Neural cell (in vitro differentiated cells): ENCODE measurements at regions not wholly inside any gene's neighbourhood (a gene's known extent, or its start where the extent isn't known, plus 50 kb on each side); places are given as distances from the start of the nearest gene placed in this dataset.

ENCODE experiments used
- H2AFZ ChIP-seq: fragments of 200-600, 300-800 bp; sonication (generic), shearing (Covaris generic); 2 replicates; pipeline ENCODE4 v1.6.0; 2014; ENCODE audit warnings: low read depth, mild to moderate bottlenecking, antibody characterized with exemption, low read length, moderate library complexity
- H3F3A ChIP-seq: fragments of 200-600 bp; shearing (Covaris generic); 2 replicates; pipeline ENCODE4 v1.6.1; 2016; ENCODE audit warnings: mild to moderate bottlenecking, moderate library complexity, mixed read lengths, antibody characterized with exemption, low read length; ENCODE audit not compliant: insufficient read depth, poor library complexity, severe bottlenecking
- H3K27ac ChIP-seq: fragments of 200-600, 300-800 bp; sonication (generic), shearing (Covaris generic); 2 replicates; pipeline ENCODE4 v1.5.1; 2014; ENCODE audit warnings: mild to moderate bottlenecking, low read length, moderate library complexity
- H3K27me3 ChIP-seq: fragments of 300-800, 200-600 bp; sonication (generic), shearing (Covaris generic); 2 replicates; pipeline ENCODE4 v1.6.0; 2014; ENCODE audit warnings: mild to moderate bottlenecking, low read depth, low read length, moderate library complexity; ENCODE audit not compliant: insufficient read depth
- H3K36me3 ChIP-seq: fragments of 300-800, 200-600 bp; sonication (generic), shearing (Covaris generic); 2 replicates; pipeline ENCODE4 v1.5.1; 2014; ENCODE audit warnings: mild to moderate bottlenecking, antibody characterized with exemption, low read length, moderate library complexity; ENCODE audit not compliant: insufficient read depth
- H3K4me2 ChIP-seq: fragments of 300-800, 200-600 bp; sonication (generic), shearing (Covaris generic); 2 replicates; pipeline ENCODE4 v1.6.0; 2014; ENCODE audit warnings: mild to moderate bottlenecking, low read length
- H3K4me3 ChIP-seq: fragments of 300-800, 200-600 bp; sonication (generic), shearing (Covaris generic); 2 replicates; pipeline ENCODE4 v1.5.1; 2014; ENCODE audit warnings: mild to moderate bottlenecking, low read length, moderate library complexity
- H3K79me2 ChIP-seq: fragments of 200-600 bp; shearing (Covaris generic); replicated peaks from 2 replicates; pipeline ENCODE4 v1.6.0; 2014; ENCODE audit warnings: mild to moderate bottlenecking, low read length, moderate library complexity; ENCODE audit not compliant: insufficient read depth
- H3K9ac ChIP-seq: fragments of 300-800, 200-600 bp; sonication (generic), shearing (Covaris generic); 2 replicates; pipeline ENCODE4 v1.6.1; 2016; ENCODE audit warnings: mild to moderate bottlenecking, low read length, mixed read lengths
- H3K9me2 ChIP-seq: fragments of 200-600 bp; shearing (Covaris generic); 2 replicates; pipeline ENCODE4 v1.6.1; 2016; ENCODE audit warnings: mild to moderate bottlenecking, low read length, mixed read lengths; ENCODE audit not compliant: insufficient read depth
- H3K9me3 ChIP-seq: fragments of 200-600, 300-800 bp; sonication (generic), shearing (Covaris generic); 2 replicates; pipeline ENCODE4 v1.6.1; 2016; ENCODE audit warnings: mild to moderate bottlenecking, mixed run types, low read length, moderate library complexity, mixed read lengths
- H4K20me1 ChIP-seq: fragments of 200-600 bp; shearing (Covaris generic); 2 replicates; pipeline ENCODE4 v1.6.1; 2016; ENCODE audit warnings: mild to moderate bottlenecking, mixed run types; ENCODE audit not compliant: insufficient read depth
- EP300 ChIP-seq: fragments of 450-650 bp; conservative IDR thresholded peaks from 2 replicates; pipeline ENCODE4 v1.6.1; 2014; ENCODE audit warnings: antibody characterized with exemption, mild to moderate bottlenecking, moderate library complexity; ENCODE audit not compliant: poor library complexity, severe bottlenecking
- EZH2 ChIP-seq: fragments of 200-600, 300-800 bp; shearing (Covaris generic), sonication (generic); IDR thresholded peaks from 2 replicates; pipeline ENCODE4 v1.6.1; 2014; ENCODE audit warnings: antibody characterized with exemption, low read length, borderline replicate concordance, mild to moderate bottlenecking; ENCODE audit not compliant: insufficient read depth, poor library complexity, severe bottlenecking
- MXI1 ChIP-seq: fragments of 450-650 bp; conservative IDR thresholded peaks from 2 replicates; pipeline ENCODE4 v1.6.1; 2014; ENCODE audit warnings: antibody characterized with exemption, mild to moderate bottlenecking; ENCODE audit not compliant: poor library complexity, severe bottlenecking
- POLR2AphosphoS5 ChIP-seq: IDR thresholded peaks from 2 replicates; pipeline ENCODE4 v1.6.1; 2012
- RAD21 ChIP-seq: fragments of 450-650 bp; conservative IDR thresholded peaks from 2 replicates; pipeline ENCODE4 v1.6.1; 2014; ENCODE audit warnings: antibody characterized with exemption, mild to moderate bottlenecking, moderate library complexity
- SMC3 ChIP-seq: fragments of 450-650 bp; conservative IDR thresholded peaks from 2 replicates; pipeline ENCODE4 v1.6.1; 2014; ENCODE audit warnings: antibody characterized with exemption, mild to moderate bottlenecking, moderate library complexity; ENCODE audit not compliant: poor library complexity
- TAF1 ChIP-seq: IDR thresholded peaks from 2 replicates; pipeline ENCODE4 v1.6.1; 2012; ENCODE audit warnings: low read depth
- TF ChIP-seq, protein P1 (sequence below): fragments of 450-650 bp; IDR thresholded peaks from 2 replicates; pipeline ENCODE4 v1.5.1; 2014; ENCODE audit warnings: antibody characterized with exemption, mild to moderate bottlenecking, moderate library complexity; ENCODE audit not compliant: poor library complexity, severe bottlenecking
- TF ChIP-seq, protein P2 (sequence below): IDR thresholded peaks from 2 replicates; pipeline ENCODE4 v1.6.1; 2012; ENCODE audit warnings: borderline replicate concordance

DNA sequence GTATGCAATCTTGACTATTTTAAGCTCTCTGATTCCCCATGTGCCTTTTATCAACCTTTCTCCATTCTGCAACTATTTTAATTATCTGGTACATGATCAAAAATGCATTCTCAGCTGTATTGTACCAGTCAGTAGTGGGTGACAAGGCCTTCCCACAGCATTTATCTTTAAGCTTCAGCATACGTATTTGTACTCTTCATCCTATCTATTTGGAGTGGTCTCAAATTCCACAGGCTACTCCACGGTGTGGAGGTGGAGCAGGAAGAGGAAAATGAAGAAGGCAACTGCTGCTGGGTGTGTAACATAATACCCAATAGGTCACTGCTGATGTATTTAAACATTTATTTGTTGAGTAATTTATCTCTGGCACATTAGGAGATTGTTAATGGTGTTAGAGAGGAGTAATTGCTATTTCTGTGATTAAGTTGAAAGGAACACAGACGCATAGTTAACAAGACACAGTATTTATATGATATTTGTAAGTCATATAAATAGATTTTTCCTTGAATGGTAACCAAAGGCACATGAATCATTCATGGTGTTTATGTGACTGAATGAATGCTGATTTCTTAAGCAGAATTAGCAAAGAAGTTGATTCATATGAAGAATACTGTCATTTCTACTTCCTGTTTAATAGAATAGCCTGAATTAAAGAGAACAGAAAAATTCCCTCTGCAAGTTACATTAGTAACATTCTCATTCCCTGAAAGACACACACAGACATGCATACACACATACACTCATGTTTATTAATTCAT, 153.8 kb upstream of the NR3C1 start:
- TF ChIP-seq SMC3 (no peak), EZH2 (no peak)
- no peak overlapping the region for H3K4me3 ChIP-seq

DNA sequence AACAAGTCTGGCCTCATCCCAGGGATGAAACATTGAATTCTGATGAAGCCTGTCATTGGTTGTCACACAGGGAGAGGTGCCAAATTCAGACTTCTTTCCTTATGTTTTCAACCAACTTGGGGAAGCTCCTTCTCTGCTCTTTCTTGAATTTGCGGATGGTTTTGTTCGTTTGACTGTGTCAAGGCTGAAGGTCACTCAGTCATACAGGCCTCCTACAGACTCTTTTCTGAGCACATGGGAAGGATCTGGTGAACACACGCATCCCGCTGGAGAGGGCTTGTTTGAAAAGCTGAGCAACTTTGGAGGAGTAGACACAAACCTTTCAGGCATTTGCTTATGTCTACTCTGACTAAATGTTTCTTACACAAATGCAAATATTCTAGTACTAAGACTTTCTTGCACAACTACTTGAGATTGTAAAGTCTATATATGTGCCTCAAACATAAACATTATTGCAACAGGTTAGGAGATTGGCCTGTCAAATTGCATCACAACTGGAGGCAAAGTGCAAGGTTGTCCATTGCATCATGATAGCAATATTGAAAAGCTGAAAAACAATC, 151.5 kb upstream of the NR3C1 start:
- Histone ChIP-seq H3K9ac (no peak overlapping the region), H3K27ac (no peak overlapping the region), H3K79me2 (no peaks in the 10 kb centered on the region), H3K9me3 (no peaks in the 10 kb centered on the region), H2AFZ (no peak overlapping the region), H4K20me1 (no peaks in the 10 kb centered on the region), H3K9me2 (no peaks in the 10 kb centered on the region), H3F3A (no peaks in the 10 kb centered on the region), H3K4me2 (no peak overlapping the region), H3K36me3 (no peaks in the 10 kb centered on the region), H3K27me3 (no peaks in the 10 kb centered on the region), H3K4me3 (no peak overlapping the region)
- no peak for TF ChIP-seq POLR2AphosphoS5
- TF ChIP-seq, protein P1, sequence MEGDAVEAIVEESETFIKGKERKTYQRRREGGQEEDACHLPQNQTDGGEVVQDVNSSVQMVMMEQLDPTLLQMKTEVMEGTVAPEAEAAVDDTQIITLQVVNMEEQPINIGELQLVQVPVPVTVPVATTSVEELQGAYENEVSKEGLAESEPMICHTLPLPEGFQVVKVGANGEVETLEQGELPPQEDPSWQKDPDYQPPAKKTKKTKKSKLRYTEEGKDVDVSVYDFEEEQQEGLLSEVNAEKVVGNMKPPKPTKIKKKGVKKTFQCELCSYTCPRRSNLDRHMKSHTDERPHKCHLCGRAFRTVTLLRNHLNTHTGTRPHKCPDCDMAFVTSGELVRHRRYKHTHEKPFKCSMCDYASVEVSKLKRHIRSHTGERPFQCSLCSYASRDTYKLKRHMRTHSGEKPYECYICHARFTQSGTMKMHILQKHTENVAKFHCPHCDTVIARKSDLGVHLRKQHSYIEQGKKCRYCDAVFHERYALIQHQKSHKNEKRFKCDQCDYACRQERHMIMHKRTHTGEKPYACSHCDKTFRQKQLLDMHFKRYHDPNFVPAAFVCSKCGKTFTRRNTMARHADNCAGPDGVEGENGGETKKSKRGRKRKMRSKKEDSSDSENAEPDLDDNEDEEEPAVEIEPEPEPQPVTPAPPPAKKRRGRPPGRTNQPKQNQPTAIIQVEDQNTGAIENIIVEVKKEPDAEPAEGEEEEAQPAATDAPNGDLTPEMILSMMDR = no peak
- TF ChIP-seq EP300 = no peak
- TF ChIP-seq EZH2 = no peak
- TF ChIP-seq SMC3 = no peak
- TF ChIP-seq MXI1 = no peak
- no peak for TF ChIP-seq RAD21
- TF ChIP-seq TAF1 = no peak
- TF ChIP-seq, protein P2, sequence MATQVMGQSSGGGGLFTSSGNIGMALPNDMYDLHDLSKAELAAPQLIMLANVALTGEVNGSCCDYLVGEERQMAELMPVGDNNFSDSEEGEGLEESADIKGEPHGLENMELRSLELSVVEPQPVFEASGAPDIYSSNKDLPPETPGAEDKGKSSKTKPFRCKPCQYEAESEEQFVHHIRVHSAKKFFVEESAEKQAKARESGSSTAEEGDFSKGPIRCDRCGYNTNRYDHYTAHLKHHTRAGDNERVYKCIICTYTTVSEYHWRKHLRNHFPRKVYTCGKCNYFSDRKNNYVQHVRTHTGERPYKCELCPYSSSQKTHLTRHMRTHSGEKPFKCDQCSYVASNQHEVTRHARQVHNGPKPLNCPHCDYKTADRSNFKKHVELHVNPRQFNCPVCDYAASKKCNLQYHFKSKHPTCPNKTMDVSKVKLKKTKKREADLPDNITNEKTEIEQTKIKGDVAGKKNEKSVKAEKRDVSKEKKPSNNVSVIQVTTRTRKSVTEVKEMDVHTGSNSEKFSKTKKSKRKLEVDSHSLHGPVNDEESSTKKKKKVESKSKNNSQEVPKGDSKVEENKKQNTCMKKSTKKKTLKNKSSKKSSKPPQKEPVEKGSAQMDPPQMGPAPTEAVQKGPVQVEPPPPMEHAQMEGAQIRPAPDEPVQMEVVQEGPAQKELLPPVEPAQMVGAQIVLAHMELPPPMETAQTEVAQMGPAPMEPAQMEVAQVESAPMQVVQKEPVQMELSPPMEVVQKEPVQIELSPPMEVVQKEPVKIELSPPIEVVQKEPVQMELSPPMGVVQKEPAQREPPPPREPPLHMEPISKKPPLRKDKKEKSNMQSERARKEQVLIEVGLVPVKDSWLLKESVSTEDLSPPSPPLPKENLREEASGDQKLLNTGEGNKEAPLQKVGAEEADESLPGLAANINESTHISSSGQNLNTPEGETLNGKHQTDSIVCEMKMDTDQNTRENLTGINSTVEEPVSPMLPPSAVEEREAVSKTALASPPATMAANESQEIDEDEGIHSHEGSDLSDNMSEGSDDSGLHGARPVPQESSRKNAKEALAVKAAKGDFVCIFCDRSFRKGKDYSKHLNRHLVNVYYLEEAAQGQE = no peak

More for the DNA sequence above, 153.8 kb upstream of the NR3C1 start:
- Histone ChIP-seq H3K9ac (no peak overlapping the region), H3K9me2 (no peaks in the 10 kb centered on the region), H3K36me3 (no peaks in the 10 kb centered on the region), H3K79me2 (no peaks in the 10 kb centered on the region), H3K9me3 (no peaks in the 10 kb centered on the region), H3K4me2 (no peak overlapping the region), H3K27me3 (no peaks in the 10 kb centered on the region), H3K27ac (no peak overlapping the region), H3F3A (no peaks in the 10 kb centered on the region), H2AFZ (no peak overlapping the region), H4K20me1 (no peaks in the 10 kb centered on the region)
